Tibial nerve (tissue), 4 donors: ENCODE measurements at regions not wholly inside any gene's neighbourhood (a gene's known extent, or its start where the extent isn't known, plus 50 kb on each side); places are given as distances from the start of the nearest gene placed in this dataset. TPM values are rescaled to one million over a fixed set of nuclear protein-coding genes. Genes with fewer than 3 reads are reported as not detected.

Source experiments
- DNase-seq, 2 donors: peaks; one replicate each; pipeline ENCODE4 v3.0.0-alpha.2; 2019; ENCODE audit warnings: low spot score in 2 of 2
- H3K27ac ChIP-seq, 4 donors: fragments of 200-600 bp; sonication (generic) in 3 of 4; one replicate each; pipeline ENCODE4 v1.5.1; 2017 to 2019; ENCODE audit warnings: mild to moderate bottlenecking in 1 of 4
- H3K27me3 ChIP-seq, 2 donors: fragments of 200-600 bp; sonication (generic) in 1 of 2; one replicate each; pipeline versions ENCODE4 v1.5.1 to v1.6.0; 2017 to 2019
- H3K36me3 ChIP-seq, 3 donors: fragments of 200-600 bp; sonication (generic); one replicate each; pipeline ENCODE4 v1.5.1; 2018 to 2019
- H3K4me1 ChIP-seq, 4 donors: fragments of 200-600 bp; sonication (generic) in 3 of 4; one replicate each; pipeline ENCODE4 v1.5.1; 2017 to 2019
- H3K4me3 ChIP-seq, 4 donors: fragments of 200-600 bp; sonication (generic) in 3 of 4; one replicate each; pipeline ENCODE4 v1.5.1; 2017 to 2019; ENCODE audit warnings: mild to moderate bottlenecking in 1 of 4, moderate library complexity in 1 of 4
- H3K9me3 ChIP-seq, 4 donors: fragments of 200-600 bp; sonication (generic) in 3 of 4; one replicate each; pipeline ENCODE4 v1.5.1; 2017 to 2019
- CTCF ChIP-seq, 5 experiments: fragments of 200-600 bp in 3 of 5; fragments of 450-650 bp in 2 of 5; sonication (generic) in 3 of 5; IDR thresholded peaks; one replicate each; pipeline ENCODE4 v1.5.1; 2016 to 2019; ENCODE audit warnings: antibody characterized with exemption in 5 of 5, mild to moderate bottlenecking in 3 of 5, moderate library complexity in 2 of 5
- EP300 ChIP-seq, 2 donors: sonication (generic); formaldehyde crosslinking; IDR thresholded peaks; one replicate each; pipeline ENCODE4 v1.6.1; 2017; ENCODE audit warnings: antibody characterized with exemption in 2 of 2, mild to moderate bottlenecking in 1 of 2
- POLR2A ChIP-seq, 2 donors: fragments of 450-650 bp; IDR thresholded peaks; one replicate each; pipeline ENCODE4 v1.6.1; 2017; ENCODE audit warnings: antibody characterized with exemption in 2 of 2, mild to moderate bottlenecking in 2 of 2, moderate library complexity in 2 of 2
- WGBS, 2 donors: methylation state at CpG; one replicate each; pipeline ENCODE4 v1.1.5; 2018; 5-methylcytosine and 5-hydroxymethylcytosine counted together
- small RNA-seq: library from RNA; depleted of rRNA; stranded (forward); fragments of <200 nt; gene quantifications from one replicate; pipeline ENCODE3, GENCODE V24; 2016

GRCh38 chr12:88638388-88638787 lies 58.1 kb upstream of the KITLG start:
- Histone ChIP-seq H3K27me3 (no peaks in the 10 kb centered on the region), H3K4me1 (peaks cover 0 to 20% (median 2%) of the 10 kb centered on the region in 4 donors), H3K9me3 (no peaks in the 10 kb centered on the region), H3K27ac (peak overlapping the region in 2 of 4 donors; percentile 48 to 75), H3K36me3 (no peaks in the 10 kb centered on the region), H3K4me3 (no peak overlapping the region)
- DNase-seq, result no peak
- TF ChIP-seq POLR2A (IDR thresholded peaks at IDR 0.05) (no peak), EP300 (IDR thresholded peaks at IDR 0.05) (no peak), CTCF (IDR thresholded peaks at IDR 0.05) (no peak)
- 82 to 85% methylated on average over 3 of the region's 3 CpGs for WGBS, 2 donors

GRCh38 chr12:88634008-88634407 lies 53.7 kb upstream of the KITLG start:
- no peaks in the 10 kb centered on the region for H3K27me3 ChIP-seq
- H3K4me1 ChIP-seq, result peaks cover 0 to 10% (median 0%) of the 10 kb centered on the region in 4 donors
- no peak overlapping the region for H3K27ac ChIP-seq
- TF ChIP-seq CTCF (IDR thresholded peaks at IDR 0.05) (no peak), POLR2A (IDR thresholded peaks at IDR 0.05) (no peak), EP300 (IDR thresholded peaks at IDR 0.05) (no peak)
- H3K4me3 ChIP-seq, result no peak overlapping the region
- DNase-seq, result no peak
- 35 to 37% methylated on average over 1 of the region's 1 CpG for whole genome bisulfite sequencing, 2 donors
- H3K36me3 ChIP-seq, result no peaks in the 10 kb centered on the region
- no peaks in the 10 kb centered on the region for H3K9me3 ChIP-seq

- TF ChIP-seq POLR2A (IDR thresholded peaks at IDR 0.05) (no peak), CTCF (IDR thresholded peaks at IDR 0.05) (peak in 3 of 5 experiments; percentile 16 to 34 (median 22)), EP300 (IDR thresholded peaks at IDR 0.05) (no peak)
- Histone ChIP-seq H3K4me3 (no peak overlapping the region), H3K27me3 (no peaks in the 10 kb centered on the region), H3K9me3 (no peaks in the 10 kb centered on the region), H3K36me3 (no peaks in the 10 kb centered on the region), H3K27ac (no peak overlapping the region), H3K4me1 (peaks cover 0 to 3% (median 0%) of the 10 kb centered on the region in 4 donors)
- WGBS, 2 donors, result 63 to 69% methylated on average over 1 of the region's 1 CpG
- DNase-seq, result no peak
Observed at GRCh38 chr12:88633312-88633711, 53.0 kb upstream of the KITLG start.

GRCh38 chr12:88630561-88630960 lies 50.3 kb upstream of the KITLG start:
- no peak for TF ChIP-seq CTCF (IDR thresholded peaks at IDR 0.05)
- TF ChIP-seq POLR2A (IDR thresholded peaks at IDR 0.05), result no peak
- TF ChIP-seq EP300 (IDR thresholded peaks at IDR 0.05), result no peak
- H3K9me3 ChIP-seq, result no peaks in the 10 kb centered on the region
- no peaks in the 10 kb centered on the region for H3K27me3 ChIP-seq
- peaks cover 0 to 8% (median 0%) of the 10 kb centered on the region in 4 donors for H3K4me1 ChIP-seq
- no peak overlapping the region for H3K4me3 ChIP-seq
- no peak overlapping the region for H3K27ac ChIP-seq
- no peaks in the 10 kb centered on the region for H3K36me3 ChIP-seq
- DNase-seq, result no peak

Small RNAs in the stretch of these regions (small RNA-seq; reads per million reads assigned to genes)
- gene RNU7-120P, result not detected
